Astrocyte (in vitro differentiated cells and primary cell): ENCODE measurements at regions not wholly inside any gene's neighbourhood (a gene's known extent, or its start where the extent isn't known, plus 50 kb on each side); places are given as distances from the start of the nearest gene placed in this dataset.
"Not testable (repeated sequence)": the region's sequence is repeated elsewhere in the genome, so short reads cannot be mapped to it uniquely, and the experiment has no call there.

ENCODE experiments used
- DNase-seq: peaks from one replicate; pipeline ENCODE4 v3.0.0-alpha.2; 2010; ENCODE audit warnings: low read depth
- FAIRE-seq: peaks from 2 replicates; lab custom pipeline; 2011; peaks lifted over from hg19 to GRCh38; lab: Jason Lieb, UNC
- H2AFZ ChIP-seq: 2 replicates; pipeline ENCODE4 v1.6.0; 2012; ENCODE audit warnings: low read depth, low read length, inconsistent platforms
- H3K27ac ChIP-seq: 2 replicates; pipeline ENCODE4 v1.5.1; 2011; ENCODE audit warnings: low read depth, low read length, inconsistent platforms
- H3K27me3 ChIP-seq: 2 replicates; pipeline ENCODE4 v1.6.0; 2011; ENCODE audit warnings: low read length, inconsistent platforms; ENCODE audit not compliant: insufficient read depth
- H3K36me3 ChIP-seq: 2 replicates; pipeline ENCODE4 v1.5.1; 2011; ENCODE audit warnings: low read length, inconsistent platforms; ENCODE audit not compliant: insufficient read depth
- H3K4me1 ChIP-seq: 2 replicates; pipeline ENCODE4 v1.5.1; 2011; ENCODE audit warnings: low read length, inconsistent platforms; ENCODE audit not compliant: insufficient read depth
- H3K4me2 ChIP-seq: 2 replicates; pipeline ENCODE4 v1.6.0; 2012; ENCODE audit warnings: low read length, inconsistent platforms
- H3K4me3 ChIP-seq: 2 replicates; pipeline ENCODE4 v1.5.1; 2011; ENCODE audit warnings: low read depth, mild to moderate bottlenecking, low read length, inconsistent platforms; ENCODE audit not compliant: insufficient read depth
- H3K79me2 ChIP-seq: 2 replicates; pipeline ENCODE4 v1.6.0; 2012; ENCODE audit warnings: mild to moderate bottlenecking, low read length, inconsistent platforms; ENCODE audit not compliant: insufficient read depth
- H3K9ac ChIP-seq: 2 replicates; pipeline ENCODE4 v1.6.0; 2012; ENCODE audit warnings: mild to moderate bottlenecking, low read length, inconsistent platforms
- H3K9me3 ChIP-seq: 2 replicates; pipeline ENCODE4 v1.5.1; 2012; ENCODE audit warnings: low read depth, mild to moderate bottlenecking, low read length, inconsistent platforms; ENCODE audit not compliant: insufficient read depth
- H4K20me1 ChIP-seq: 2 replicates; pipeline ENCODE4 v1.6.0; 2012; ENCODE audit warnings: low read length, inconsistent platforms; ENCODE audit not compliant: insufficient read depth
- H3K27ac Mint-ChIP-seq: one replicate; pipeline ENCODE4 v1.8.0; 2021; ENCODE audit warnings: mild to moderate bottlenecking, mixed read lengths; ENCODE audit not compliant: unreplicated experiment
- H3K27me3 Mint-ChIP-seq: one replicate; pipeline ENCODE4 v1.8.0; 2021; ENCODE audit warnings: low read depth, mixed read lengths; ENCODE audit not compliant: unreplicated experiment
- H3K36me3 Mint-ChIP-seq: one replicate; pipeline ENCODE4 v1.8.0; 2021; ENCODE audit warnings: low read depth, mixed read lengths; ENCODE audit not compliant: unreplicated experiment
- H3K4me1 Mint-ChIP-seq: one replicate; pipeline ENCODE4 v1.8.0; 2021; ENCODE audit warnings: low read depth, mixed read lengths; ENCODE audit not compliant: unreplicated experiment
- H3K4me3 Mint-ChIP-seq: one replicate; pipeline ENCODE4 v1.8.0; 2021; ENCODE audit warnings: mild to moderate bottlenecking, moderate library complexity, mixed read lengths; ENCODE audit not compliant: unreplicated experiment
- H3K9me3 Mint-ChIP-seq: one replicate; pipeline ENCODE4 v1.8.0; 2021; ENCODE audit warnings: mild to moderate bottlenecking, mixed read lengths; ENCODE audit not compliant: unreplicated experiment
- EZH2 ChIP-seq: IDR thresholded peaks from 2 replicates; pipeline ENCODE4 v1.6.1; 2012; ENCODE audit warnings: mild to moderate bottlenecking, low read length, inconsistent platforms; ENCODE audit not compliant: insufficient read depth
- TF ChIP-seq, protein P1 (sequence below): IDR thresholded peaks from 2 replicates; pipeline ENCODE4 v1.5.1; 2011; ENCODE audit warnings: low read depth, mild to moderate bottlenecking, inconsistent platforms, low read length, moderate library complexity; ENCODE audit not compliant: insufficient read depth

DNA sequence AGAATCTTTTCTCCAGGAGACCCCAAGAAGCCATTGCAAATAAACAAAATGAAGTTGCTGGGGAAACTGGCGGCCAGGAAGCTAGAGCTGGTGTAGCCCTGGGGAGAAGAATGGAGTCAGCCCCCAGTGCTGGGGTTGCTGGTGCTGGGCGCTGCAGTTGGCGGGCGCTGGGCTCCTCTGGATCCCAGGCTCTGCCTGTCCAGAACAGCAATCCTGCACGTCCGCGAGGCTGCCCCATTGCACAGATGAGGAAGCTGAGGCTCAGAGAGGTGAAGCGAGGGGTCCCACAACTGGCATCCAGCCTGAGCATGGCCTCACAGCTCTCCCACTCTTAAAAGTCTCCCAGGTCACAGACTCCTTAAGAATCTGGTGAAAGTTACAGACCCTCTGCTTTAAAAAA is 161.1 kb downstream of the OR4M2 start:
- FAIRE-seq: no peak
- no peak overlapping the region for H3K9ac ChIP-seq
- no peak overlapping the region for H3K4me3 Mint-ChIP-seq

DNA sequence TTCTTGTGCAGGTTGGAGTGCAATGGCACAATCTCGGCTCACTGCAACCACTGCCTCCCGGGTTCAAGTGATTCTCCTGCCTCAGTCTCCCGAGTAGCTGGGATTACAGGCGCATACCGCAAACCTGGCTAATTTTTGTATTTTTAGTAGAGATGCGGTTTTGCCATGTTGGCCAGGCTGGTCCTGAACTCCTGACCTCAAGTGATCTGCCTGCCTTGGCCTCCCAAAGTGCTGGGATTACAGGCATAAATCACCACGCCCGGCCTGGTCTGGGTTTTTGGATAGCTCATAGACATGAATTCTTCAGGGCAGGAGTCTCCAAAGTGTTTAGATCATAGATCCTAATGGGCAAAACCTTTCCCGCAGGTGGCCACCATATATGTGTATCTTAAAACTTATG is 162.0 kb downstream of the OR4M2 start:
- not testable (repeated sequence) for H3K36me3 ChIP-seq, H2AFZ ChIP-seq, H3K27ac Mint-ChIP-seq, H3K36me3 Mint-ChIP-seq, H3K27ac ChIP-seq, H4K20me1 ChIP-seq, H3K9me3 ChIP-seq, H3K4me1 ChIP-seq, H3K27me3 ChIP-seq, H3K4me3 ChIP-seq, H3K9ac ChIP-seq, H3K4me3 Mint-ChIP-seq, H3K4me2 ChIP-seq, H3K27me3 Mint-ChIP-seq, DNase-seq, H3K79me2 ChIP-seq, H3K4me1 Mint-ChIP-seq, FAIRE-seq
- H3K9me3 Mint-ChIP-seq: peaks cover 39% of the 10 kb centered on the region

More for the DNA sequence above, 161.1 kb downstream of the OR4M2 start:
- Histone ChIP-seq H4K20me1 (no peaks in the 10 kb centered on the region), H3K79me2 (no peaks in the 10 kb centered on the region), H3K4me3 (no peak overlapping the region), H3K4me1 (no peaks in the 10 kb centered on the region), H2AFZ (no peak overlapping the region), H3K27me3 (no peaks in the 10 kb centered on the region), H3K9me3 (peaks cover 7% of the 10 kb centered on the region), H3K36me3 (no peaks in the 10 kb centered on the region), H3K4me2 (no peak overlapping the region), H3K27ac (no peak overlapping the region)
- Mint-ChIP-seq H3K4me1 (no peaks in the 10 kb centered on the region), H3K27me3 (no peaks in the 10 kb centered on the region), H3K9me3 (peaks cover 45% of the 10 kb centered on the region), H3K36me3 (no peaks in the 10 kb centered on the region), H3K27ac (no peak overlapping the region)
- no peak for DNase-seq
- TF ChIP-seq EZH2: no peak
- TF ChIP-seq, protein P1, sequence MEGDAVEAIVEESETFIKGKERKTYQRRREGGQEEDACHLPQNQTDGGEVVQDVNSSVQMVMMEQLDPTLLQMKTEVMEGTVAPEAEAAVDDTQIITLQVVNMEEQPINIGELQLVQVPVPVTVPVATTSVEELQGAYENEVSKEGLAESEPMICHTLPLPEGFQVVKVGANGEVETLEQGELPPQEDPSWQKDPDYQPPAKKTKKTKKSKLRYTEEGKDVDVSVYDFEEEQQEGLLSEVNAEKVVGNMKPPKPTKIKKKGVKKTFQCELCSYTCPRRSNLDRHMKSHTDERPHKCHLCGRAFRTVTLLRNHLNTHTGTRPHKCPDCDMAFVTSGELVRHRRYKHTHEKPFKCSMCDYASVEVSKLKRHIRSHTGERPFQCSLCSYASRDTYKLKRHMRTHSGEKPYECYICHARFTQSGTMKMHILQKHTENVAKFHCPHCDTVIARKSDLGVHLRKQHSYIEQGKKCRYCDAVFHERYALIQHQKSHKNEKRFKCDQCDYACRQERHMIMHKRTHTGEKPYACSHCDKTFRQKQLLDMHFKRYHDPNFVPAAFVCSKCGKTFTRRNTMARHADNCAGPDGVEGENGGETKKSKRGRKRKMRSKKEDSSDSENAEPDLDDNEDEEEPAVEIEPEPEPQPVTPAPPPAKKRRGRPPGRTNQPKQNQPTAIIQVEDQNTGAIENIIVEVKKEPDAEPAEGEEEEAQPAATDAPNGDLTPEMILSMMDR: no peak

DNA sequence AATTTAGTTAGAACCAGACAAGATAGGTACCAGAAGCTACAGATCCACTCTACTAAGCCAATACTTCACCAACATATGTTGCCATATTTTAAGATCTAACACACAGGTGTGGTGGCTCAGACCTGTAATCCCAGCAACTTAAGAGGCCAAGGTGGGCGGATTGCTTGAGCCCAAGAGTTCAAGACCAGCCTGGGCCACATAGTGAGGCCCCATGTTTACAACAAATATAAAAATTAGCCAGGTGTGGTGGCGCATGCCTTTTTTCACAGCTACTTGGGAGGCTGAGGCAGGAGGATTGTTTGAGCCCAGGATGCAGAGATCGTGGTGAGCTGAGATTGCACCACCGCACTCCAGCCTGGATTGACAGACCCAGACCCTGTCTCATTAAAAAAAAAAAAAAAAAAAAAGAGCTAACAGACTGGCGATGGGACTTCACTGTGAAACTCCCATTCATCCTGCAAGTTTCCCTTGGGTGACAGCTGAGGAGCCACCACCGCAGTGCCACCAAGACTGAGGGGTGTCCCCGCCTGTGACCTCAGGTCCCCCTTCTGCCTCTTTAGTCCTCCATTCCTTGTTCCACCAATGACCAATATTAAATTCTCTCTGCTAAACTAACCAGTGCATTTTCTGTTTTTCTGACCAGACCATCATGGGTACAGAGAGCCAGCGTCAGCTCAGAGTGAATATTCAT is 163.3 kb downstream of the OR4M2 start:
- H3K4me2 ChIP-seq: no peak overlapping the region
- no peaks in the 10 kb centered on the region for H3K27me3 ChIP-seq
- no peak for TF ChIP-seq EZH2
- TF ChIP-seq, protein P1: no peak
- H3K4me1 ChIP-seq: no peaks in the 10 kb centered on the region
- H3K36me3 ChIP-seq: no peaks in the 10 kb centered on the region
- no peaks in the 10 kb centered on the region for H4K20me1 ChIP-seq
- Mint-ChIP-seq H3K4me1 (no peaks in the 10 kb centered on the region), H3K36me3 (no peaks in the 10 kb centered on the region), H3K27me3 (no peaks in the 10 kb centered on the region), H3K27ac (no peak overlapping the region), H3K4me3 (no peak overlapping the region), H3K9me3 (peaks cover 36% of the 10 kb centered on the region)
- no peak overlapping the region for H3K9ac ChIP-seq
- FAIRE-seq: no peak
- peaks cover 6% of the 10 kb centered on the region for H3K9me3 ChIP-seq
- H2AFZ ChIP-seq: no peak overlapping the region
- no peak overlapping the region for H3K27ac ChIP-seq
- H3K79me2 ChIP-seq: no peaks in the 10 kb centered on the region
- no peak for DNase-seq
- no peak overlapping the region for H3K4me3 ChIP-seq

DNA sequence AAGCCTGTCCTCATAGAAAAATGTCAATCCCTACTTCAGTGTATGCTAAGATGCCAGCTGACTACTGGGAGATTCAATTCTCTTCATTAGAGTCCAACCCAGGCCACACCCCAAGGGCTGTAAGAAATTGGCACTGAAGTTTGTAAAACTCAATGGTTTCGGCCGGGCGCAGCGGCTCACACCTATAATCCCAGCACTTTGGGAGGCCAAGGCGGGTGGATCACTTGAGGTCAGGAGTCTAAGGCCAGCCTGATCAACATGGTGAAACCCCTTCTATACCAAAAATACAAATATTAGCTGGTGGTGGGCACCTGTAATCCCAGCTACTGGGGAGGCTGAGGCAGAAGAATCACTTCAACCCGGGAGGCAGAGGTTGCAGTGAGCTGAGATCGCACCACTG is 169.2 kb downstream of the OR4M2 start:
- not testable (repeated sequence) for DNase-seq, H2AFZ ChIP-seq, H4K20me1 ChIP-seq, H3K27ac Mint-ChIP-seq, H3K4me3 ChIP-seq, H3K9ac ChIP-seq, H3K4me3 Mint-ChIP-seq, H3K27me3 ChIP-seq, H3K9me3 ChIP-seq, H3K36me3 ChIP-seq, H3K4me1 ChIP-seq, H3K4me1 Mint-ChIP-seq, H3K4me2 ChIP-seq, H3K79me2 ChIP-seq, H3K36me3 Mint-ChIP-seq, H3K27me3 Mint-ChIP-seq, H3K27ac ChIP-seq, FAIRE-seq
- peaks cover 27% of the 10 kb centered on the region for H3K9me3 Mint-ChIP-seq
